Adrenal gland (tissue), 9 donors: ENCODE measurements at regions not wholly inside any gene's neighbourhood (a gene's known extent, or its start where the extent isn't known, plus 50 kb on each side); places are given as distances from the start of the nearest gene placed in this dataset.
A peak's percentile ranks its signal among the peaks of the same experiment; 100 is the strongest.

Experiments
- DNase-seq, 7 donors: peaks; one replicate each; pipeline ENCODE4 v3.0.0-alpha.2; 2019 to 2020
- H3K27ac ChIP-seq, 5 donors: fragments of 200-600 bp; sonication (generic) in 4 of 5; 1 replicate in 3 of 5; 2 replicates in 2 of 5; pipeline versions ENCODE4 v1.5.1 to v1.8.0; 2016 to 2020; ENCODE audit warnings: mild to moderate bottlenecking in 1 of 5
- H3K27me3 ChIP-seq: fragments of 200-600 bp; 2 replicates; pipeline ENCODE4 v1.8.0; 2021
- H3K36me3 ChIP-seq, 2 donors: fragments of 200-600 bp; replicated peaks in 1 of 2; 1 replicate in 1 of 2; 2 replicates in 1 of 2; pipeline versions ENCODE4 v1.5.1 to v1.8.0; 2018 to 2022
- H3K4me1 ChIP-seq, 2 donors: fragments of 200-600 bp; replicated peaks in 1 of 2; 1 replicate in 1 of 2; 2 replicates in 1 of 2; pipeline versions ENCODE4 v1.5.1 to v1.8.0; 2018 to 2021
- H3K4me3 ChIP-seq, 4 donors: fragments of 200-600 bp; sonication (generic) in 3 of 4; one replicate each; pipeline ENCODE4 v1.5.1; 2016 to 2018
- H3K9me3 ChIP-seq, 3 donors: fragments of 200-600 bp; sonication (generic) in 1 of 3; replicated peaks in 1 of 3; 1 replicate in 2 of 3; 2 replicates in 1 of 3; pipeline versions ENCODE4 v1.5.1 to v1.8.0; 2016 to 2021
- CTCF ChIP-seq, 6 experiments: fragments of 450-650 bp in 4 of 6; fragments of 200-600 bp in 2 of 6; sonication (generic) in 1 of 6; IDR thresholded peaks; 1 replicate in 5 of 6; 2 replicates in 1 of 6; pipeline versions ENCODE4 v1.5.1 to v1.8.0; 2016 to 2021; ENCODE audit warnings: antibody characterized with exemption in 6 of 6, mild to moderate bottlenecking in 2 of 6, moderate library complexity in 1 of 6
- POLR2A ChIP-seq, 2 donors: fragments of 450-650 bp; IDR thresholded peaks; one replicate each; pipeline ENCODE4 v1.6.1; 2017; ENCODE audit warnings: antibody characterized with exemption in 2 of 2, mild to moderate bottlenecking in 2 of 2, moderate library complexity in 1 of 2
- WGBS, 4 donors: extraction: QIAGEN DNeasy Blood & Tissue Kit in 2 of 4; methylation state at CpG; one replicate each; pipeline versions ENCODE4 v1.1.5 to v1.1.7; 2013 to 2017; 5-methylcytosine and 5-hydroxymethylcytosine counted together
- intact Hi-C, 2 donors: fragments of 100-400 bp; cut with DNase I; formaldehyde crosslinking; loops; one replicate each; pipeline versions ENCODE4 v1.14.1 to v1.15.0; 2022 to 2023
- donor health status: healthy with polysubstance abuse.
- donor health status: Bipolar disorder and iron deficiency.
- donor health status: DM: yes; HTN: yes; CAD: no.
- donor health status: DM: no; HTN: no; CAD: no.
- donor health status: DM: no; HTN: no; CAD: no.

- H3K27ac ChIP-seq = no peak overlapping the region
- 81 to 90% (median 84%) methylated on average over 12 to 13 of the region's 13 CpGs for WGBS, 4 donors
- intact Hi-C loops = no loop called here
- no peak for DNase-seq
- H3K9me3 ChIP-seq = no peaks in the 10 kb centered on the region
- no peaks in the 10 kb centered on the region for H3K27me3 ChIP-seq
- H3K4me1 ChIP-seq = no peaks in the 10 kb centered on the region
- no peak overlapping the region for H3K4me3 ChIP-seq
- TF ChIP-seq CTCF (IDR thresholded peaks at IDR 0.05) (no peak), POLR2A (IDR thresholded peaks at IDR 0.05) (no peak)
- no peaks in the 10 kb centered on the region for H3K36me3 ChIP-seq
Observed at GRCh38 chr2:128402911-128403670, 84.4 kb upstream of the HS6ST1 start.

- WGBS, 4 donors = 85 to 88% (median 86%) methylated on average over 5 of the region's 5 CpGs
- Histone ChIP-seq H3K4me3 (no peak overlapping the region), H3K9me3 (no peaks in the 10 kb centered on the region), H3K4me1 (no peaks in the 10 kb centered on the region), H3K27ac (no peak overlapping the region), H3K27me3 (no peaks in the 10 kb centered on the region), H3K36me3 (no peaks in the 10 kb centered on the region)
- TF ChIP-seq POLR2A (IDR thresholded peaks at IDR 0.05) (no peak), CTCF (IDR thresholded peaks at IDR 0.05) (no peak)
- intact Hi-C loops = no loop called here
- DNase-seq = no peak
Observed at GRCh38 chr2:128403814-128404708, 85.4 kb upstream of the HS6ST1 start.

- H3K9me3 ChIP-seq = no peaks in the 10 kb centered on the region
- 87 to 93% (median 91%) methylated on average over 10 to 11 of the region's 11 CpGs for WGBS, 4 donors
- H3K27ac ChIP-seq = no peak overlapping the region
- no peaks in the 10 kb centered on the region for H3K27me3 ChIP-seq
- no peak for DNase-seq
- no peak overlapping the region for H3K4me3 ChIP-seq
- intact Hi-C loops = no loop called here
- no peaks in the 10 kb centered on the region for H3K4me1 ChIP-seq
- no peak for TF ChIP-seq POLR2A (IDR thresholded peaks at IDR 0.05)
- no peak for TF ChIP-seq CTCF (IDR thresholded peaks at IDR 0.05)
- no peaks in the 10 kb centered on the region for H3K36me3 ChIP-seq
Observed at GRCh38 chr2:128404709-128405466, 86.2 kb upstream of the HS6ST1 start.

- no peaks in the 10 kb centered on the region for H3K36me3 ChIP-seq
- peak in 1 of 7 donors; percentile 6 for DNase-seq
- H3K4me3 ChIP-seq = no peak overlapping the region
- H3K9me3 ChIP-seq = no peaks in the 10 kb centered on the region
- no peak overlapping the region for H3K27ac ChIP-seq
- TF ChIP-seq CTCF (IDR thresholded peaks at IDR 0.05) = no peak
- no peak for TF ChIP-seq POLR2A (IDR thresholded peaks at IDR 0.05)
- intact Hi-C loops = no loop called here
- no peaks in the 10 kb centered on the region for H3K4me1 ChIP-seq
- H3K27me3 ChIP-seq = no peaks in the 10 kb centered on the region
- WGBS, 4 donors = 70 to 94% (median 82%) methylated on average over 2 to 5 of the region's 5 CpGs
Observed at GRCh38 chr2:128405467-128405900, 86.8 kb upstream of the HS6ST1 start.
